LNCaP clone FGC (cell line): ENCODE measurements at regions not wholly inside any gene's neighbourhood (a gene's known extent, or its start where the extent isn't known, plus 50 kb on each side); places are given as distances from the start of the nearest gene placed in this dataset.

Experiments
- DNase-seq: peaks from one replicate; pipeline ENCODE4 v3.0.0-alpha.2; 2011; ENCODE audit warnings: low read depth
- H3K4me3 ChIP-seq: 2 replicates; pipeline ENCODE4 v1.5.1; 2011; ENCODE audit warnings: mild to moderate bottlenecking, low read depth, low read length, control low read depth
- CTCF ChIP-seq: IDR thresholded peaks from 2 replicates; pipeline ENCODE4 v1.5.1; 2012; ENCODE audit warnings: mild to moderate bottlenecking; ENCODE audit not compliant: control insufficient read depth, insufficient read depth; ENCODE audit errors: extremely low read depth

- no peak for DNase-seq
- no peak overlapping the region for H3K4me3 ChIP-seq
- no peak for TF ChIP-seq CTCF
Measured at GRCh38 chr2:144310889-144311608, 208.9 kb downstream of the ZEB2 start.

GRCh38 chr2:144310484-144310883, 209.4 kb downstream of the ZEB2 start:
- no peak overlapping the region for H3K4me3 ChIP-seq
- no peak for DNase-seq
- no peak for TF ChIP-seq CTCF

GRCh38 chr2:144307711-144308110, 212.2 kb downstream of the ZEB2 start:
- no peak overlapping the region for H3K4me3 ChIP-seq
- DNase-seq: no peak

GRCh38 chr2:144304202-144304601, 215.7 kb downstream of the ZEB2 start:
- DNase-seq: no peak
- no peak overlapping the region for H3K4me3 ChIP-seq
- TF ChIP-seq CTCF: no peak

More at GRCh38 chr2:144307711-144308110, 212.2 kb downstream of the ZEB2 start:
- TF ChIP-seq CTCF: no peak

GRCh38 chr2:144300632-144301031, 219.3 kb downstream of the ZEB2 start:
- no peak for TF ChIP-seq CTCF
- no peak overlapping the region for H3K4me3 ChIP-seq
- DNase-seq: no peak

- no peak for TF ChIP-seq CTCF
Measured at GRCh38 chr2:144290276-144290675, 229.6 kb downstream of the ZEB2 start.

GRCh38 chr2:144288438-144288837, 231.5 kb downstream of the ZEB2 start:
- no peak for DNase-seq
- TF ChIP-seq CTCF: no peak
- H3K4me3 ChIP-seq: no peak overlapping the region

More at GRCh38 chr2:144290276-144290675, 229.6 kb downstream of the ZEB2 start:
- DNase-seq: no peak
- H3K4me3 ChIP-seq: no peak overlapping the region
